Sigmoid colon (tissue), 6 donors: ENCODE measurements at regions not wholly inside any gene's neighbourhood (a gene's known extent, or its start where the extent isn't known, plus 50 kb on each side); places are given as distances from the start of the nearest gene placed in this dataset.
A peak's percentile ranks its signal among the peaks of the same experiment; 100 is the strongest.

Experiments
- DNase-seq: peaks from one replicate; pipeline ENCODE4 v3.0.0-alpha.2; 2019
- H3K27ac ChIP-seq, 4 donors: fragments of 200-600 bp; sonication (generic); one replicate each; pipeline ENCODE4 v1.5.1; 2016 to 2019; ENCODE audit warnings: mild to moderate bottlenecking in 1 of 4
- H3K27me3 ChIP-seq, 3 donors: fragments of 200-600 bp; sonication (generic); one replicate each; pipeline ENCODE4 v1.5.1; 2019; ENCODE audit warnings: mild to moderate bottlenecking in 1 of 3
- H3K36me3 ChIP-seq, 4 donors: fragments of 200-600 bp; sonication (generic); one replicate each; pipeline ENCODE4 v1.5.1; 2016 to 2019
- H3K4me1 ChIP-seq, 4 donors: fragments of 200-600 bp; sonication (generic); one replicate each; pipeline ENCODE4 v1.5.1; 2017 to 2019
- H3K4me3 ChIP-seq, 4 donors: fragments of 200-600 bp; sonication (generic); one replicate each; pipeline ENCODE4 v1.5.1; 2017 to 2019; ENCODE audit warnings: mild to moderate bottlenecking in 2 of 4, moderate library complexity in 1 of 4
- H3K9me3 ChIP-seq, 4 donors: fragments of 200-600 bp in 3 of 4; sonication (generic) in 3 of 4; one replicate each; pipeline versions ENCODE4 v1.5.1 to v1.6.1; 2013 to 2019
- EP300 ChIP-seq, 4 donors: sonication (generic); formaldehyde crosslinking; IDR thresholded peaks; one replicate each; pipeline ENCODE4 v1.6.1; 2017; ENCODE audit warnings: antibody characterized with exemption in 4 of 4
- POLR2A ChIP-seq, 2 donors: fragments of 450-650 bp; IDR thresholded peaks; one replicate each; pipeline ENCODE4 v1.6.1; 2016; ENCODE audit warnings: antibody characterized with exemption in 2 of 2, mild to moderate bottlenecking in 2 of 2, moderate library complexity in 2 of 2
- POLR2AphosphoS5 ChIP-seq, 4 donors: sonication (generic); formaldehyde crosslinking; IDR thresholded peaks; one replicate each; pipeline ENCODE4 v1.6.1; 2017; ENCODE audit warnings: antibody characterized with exemption in 4 of 4
- WGBS, 2 donors: extraction: QIAGEN DNeasy Blood & Tissue Kit; methylation state at CpG; one replicate each; pipeline ENCODE4 v1.1.7; 2013; 5-methylcytosine and 5-hydroxymethylcytosine counted together
- intact Hi-C: fragments of 100-400 bp; cut with DNase I; formaldehyde crosslinking; loops from one replicate; pipeline ENCODE4 v1.15.1; 2023
- TF ChIP-seq, protein P1 (sequence below), 4 experiments: fragments of 450-650 bp in 3 of 4; fragments of 200-600 bp in 1 of 4; IDR thresholded peaks; one replicate each; pipeline ENCODE4 v1.5.1; 2016 to 2019; ENCODE audit warnings: antibody characterized with exemption in 4 of 4, mild to moderate bottlenecking in 3 of 4, moderate library complexity in 2 of 4
- donor health status: healthy with polysubstance abuse.
- donor health status: healthy.

DNA sequence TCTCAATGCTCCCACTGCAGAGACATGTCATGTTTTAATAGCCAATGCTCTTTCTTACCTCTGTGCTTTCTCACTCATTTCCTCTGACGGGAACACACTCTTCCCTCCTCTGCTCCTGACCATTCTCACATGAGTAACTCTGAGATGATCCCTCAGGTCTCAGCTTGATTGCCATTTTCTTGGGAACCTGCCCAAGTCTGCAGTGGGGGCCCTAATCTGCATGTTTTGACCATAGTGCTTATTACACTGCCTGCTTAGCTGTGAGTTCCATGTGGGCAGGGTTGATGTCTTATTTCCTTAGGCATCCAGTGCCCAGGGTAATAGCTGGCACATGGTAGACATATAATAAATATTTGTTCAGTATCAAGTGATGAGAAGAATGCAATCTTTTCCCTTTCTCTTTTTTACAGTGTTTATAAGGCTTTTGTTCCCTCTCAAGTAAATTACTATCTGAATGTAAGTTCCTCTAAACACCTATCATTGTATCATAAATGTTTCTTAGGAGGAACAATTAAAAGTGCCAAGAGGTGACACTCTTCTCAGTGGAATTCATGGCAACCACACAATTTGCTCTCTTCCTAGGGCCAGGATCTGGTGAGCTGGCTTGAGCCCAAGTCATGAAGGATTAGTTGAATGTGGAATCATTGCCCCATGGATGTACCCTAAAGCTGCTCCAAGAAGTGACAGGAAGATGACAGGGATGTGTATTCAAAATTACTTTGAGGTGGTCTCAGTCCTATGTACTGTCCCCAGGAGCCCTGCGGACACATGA is 485.4 kb upstream of the USP24 start:
- H3K36me3 ChIP-seq, result no peaks in the 10 kb centered on the region
- H3K4me1 ChIP-seq, result peaks cover 0 to 46% (median 33%) of the 10 kb centered on the region in 4 donors
- no peaks in the 10 kb centered on the region for H3K27me3 ChIP-seq
- 50 to 67% methylated on average over 2 of the region's 2 CpGs for WGBS, 2 donors
- intact Hi-C loops, result no loop called here
- no peak overlapping the region for H3K4me3 ChIP-seq
- peak overlapping the region in 2 of 4 donors; percentile 12 to 31 for H3K27ac ChIP-seq
- TF ChIP-seq POLR2AphosphoS5 (IDR thresholded peaks at IDR 0.05) (peak in 2 of 4 donors; percentile 27 to 72), EP300 (IDR thresholded peaks at IDR 0.05) (peak in 1 of 4 donors; percentile 4), POLR2A (IDR thresholded peaks at IDR 0.05) (no peak)
- H3K9me3 ChIP-seq, result no peaks in the 10 kb centered on the region
- no peak for DNase-seq

DNA sequence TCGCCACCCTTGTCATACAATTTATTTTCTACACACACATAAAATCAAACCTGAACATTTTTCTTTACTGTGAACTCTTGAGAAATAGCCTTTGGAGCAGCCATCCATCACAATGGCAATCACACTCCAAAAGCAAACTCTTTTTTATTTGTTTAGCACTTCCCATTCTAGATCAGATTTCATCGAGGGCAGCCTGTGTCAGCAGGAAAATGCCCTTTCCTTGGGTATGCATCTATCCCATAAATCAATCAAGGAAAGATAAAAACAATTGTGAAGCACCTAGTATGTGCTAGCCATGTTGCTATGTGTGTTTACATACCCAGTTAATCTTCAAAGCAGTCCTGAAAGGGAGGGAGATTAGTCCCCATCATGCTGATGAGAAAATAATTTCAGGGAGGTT is 484.1 kb upstream of the USP24 start:
- DNase-seq, result no peak
- H3K27me3 ChIP-seq, result no peaks in the 10 kb centered on the region
- H3K4me3 ChIP-seq, result no peak overlapping the region
- intact Hi-C loops, result no loop called here
- no peaks in the 10 kb centered on the region for H3K9me3 ChIP-seq
- WGBS, 2 donors, result 50 to 60% methylated on average over 2 of the region's 2 CpGs
- H3K36me3 ChIP-seq, result no peaks in the 10 kb centered on the region
- peaks cover 0 to 58% (median 45%) of the 10 kb centered on the region in 4 donors for H3K4me1 ChIP-seq
- no peak overlapping the region for H3K27ac ChIP-seq
- TF ChIP-seq POLR2AphosphoS5 (IDR thresholded peaks at IDR 0.05), result no peak
- TF ChIP-seq POLR2A (IDR thresholded peaks at IDR 0.05), result no peak
- TF ChIP-seq, protein P1, sequence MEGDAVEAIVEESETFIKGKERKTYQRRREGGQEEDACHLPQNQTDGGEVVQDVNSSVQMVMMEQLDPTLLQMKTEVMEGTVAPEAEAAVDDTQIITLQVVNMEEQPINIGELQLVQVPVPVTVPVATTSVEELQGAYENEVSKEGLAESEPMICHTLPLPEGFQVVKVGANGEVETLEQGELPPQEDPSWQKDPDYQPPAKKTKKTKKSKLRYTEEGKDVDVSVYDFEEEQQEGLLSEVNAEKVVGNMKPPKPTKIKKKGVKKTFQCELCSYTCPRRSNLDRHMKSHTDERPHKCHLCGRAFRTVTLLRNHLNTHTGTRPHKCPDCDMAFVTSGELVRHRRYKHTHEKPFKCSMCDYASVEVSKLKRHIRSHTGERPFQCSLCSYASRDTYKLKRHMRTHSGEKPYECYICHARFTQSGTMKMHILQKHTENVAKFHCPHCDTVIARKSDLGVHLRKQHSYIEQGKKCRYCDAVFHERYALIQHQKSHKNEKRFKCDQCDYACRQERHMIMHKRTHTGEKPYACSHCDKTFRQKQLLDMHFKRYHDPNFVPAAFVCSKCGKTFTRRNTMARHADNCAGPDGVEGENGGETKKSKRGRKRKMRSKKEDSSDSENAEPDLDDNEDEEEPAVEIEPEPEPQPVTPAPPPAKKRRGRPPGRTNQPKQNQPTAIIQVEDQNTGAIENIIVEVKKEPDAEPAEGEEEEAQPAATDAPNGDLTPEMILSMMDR (IDR thresholded peaks at IDR 0.05), result no peak
- no peak for TF ChIP-seq EP300 (IDR thresholded peaks at IDR 0.05)

DNA sequence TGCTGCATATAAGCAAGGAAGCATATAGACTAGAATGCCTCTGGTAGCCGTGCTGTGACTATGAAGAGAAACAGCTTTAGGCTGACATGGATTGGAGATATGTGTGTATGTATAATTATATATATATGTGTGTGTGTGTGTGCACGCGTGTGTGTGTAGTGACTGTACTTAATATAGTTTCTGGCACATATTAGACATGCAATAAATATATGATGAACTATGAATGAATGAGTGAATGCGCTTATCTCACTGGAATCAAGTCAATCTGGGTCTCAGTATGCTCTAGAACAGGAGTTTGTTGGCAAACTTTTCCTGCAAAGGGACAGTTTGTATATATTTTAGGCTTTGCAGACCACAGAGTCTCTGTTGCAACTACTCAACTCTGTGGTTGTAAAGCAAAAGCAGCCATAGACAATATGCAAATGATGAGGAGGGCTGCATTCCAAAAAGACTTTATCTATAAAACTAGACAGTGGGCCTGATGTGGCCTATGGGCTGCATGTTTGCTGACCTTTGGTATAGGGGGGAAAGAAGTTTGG is 482.9 kb upstream of the USP24 start:
- 74 to 84% methylated on average over 4 of the region's 4 CpGs for WGBS, 2 donors
- intact Hi-C loops, result no loop called here
- Histone ChIP-seq H3K9me3 (no peaks in the 10 kb centered on the region), H3K4me1 (peaks cover 0 to 54% (median 40%) of the 10 kb centered on the region in 4 donors), H3K36me3 (no peaks in the 10 kb centered on the region), H3K27me3 (no peaks in the 10 kb centered on the region), H3K4me3 (no peak overlapping the region), H3K27ac (no peak overlapping the region)
- no peak for DNase-seq
- TF ChIP-seq, protein P1 (IDR thresholded peaks at IDR 0.05), result no peak
- TF ChIP-seq EP300 (IDR thresholded peaks at IDR 0.05), result no peak
- no peak for TF ChIP-seq POLR2AphosphoS5 (IDR thresholded peaks at IDR 0.05)
- TF ChIP-seq POLR2A (IDR thresholded peaks at IDR 0.05), result no peak

DNA sequence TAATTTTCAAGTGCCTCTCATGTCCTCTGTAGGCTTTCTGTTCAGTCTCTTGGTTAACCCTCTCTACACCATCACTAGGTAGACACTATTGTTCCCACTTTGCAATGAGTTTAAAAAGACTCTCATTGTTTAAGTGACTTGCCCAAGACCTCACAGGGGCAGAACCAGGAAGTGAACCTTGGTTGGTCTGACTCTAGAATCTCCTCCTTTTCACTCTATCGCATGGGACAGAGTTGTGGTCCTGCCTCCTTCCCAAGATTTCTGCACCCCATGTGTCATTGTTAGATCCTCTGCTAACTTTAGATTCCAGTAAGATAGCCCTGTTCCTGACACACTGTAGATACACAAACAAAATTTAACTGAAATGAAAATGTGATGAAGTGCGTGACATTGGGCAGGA is 481.7 kb upstream of the USP24 start:
- Histone ChIP-seq H3K27ac (peak overlapping the region in 3 of 4 donors; percentile 33 to 61 (median 44)), H3K27me3 (no peaks in the 10 kb centered on the region), H3K9me3 (no peaks in the 10 kb centered on the region), H3K4me1 (peaks cover 0 to 52% (median 40%) of the 10 kb centered on the region in 4 donors), H3K4me3 (no peak overlapping the region), H3K36me3 (no peaks in the 10 kb centered on the region)
- 74 to 97% methylated on average over 2 of the region's 2 CpGs for WGBS, 2 donors
- intact Hi-C loops, result no loop called here
- TF ChIP-seq EP300 (IDR thresholded peaks at IDR 0.05), result no peak
- TF ChIP-seq, protein P1 (IDR thresholded peaks at IDR 0.05), result no peak
- TF ChIP-seq POLR2AphosphoS5 (IDR thresholded peaks at IDR 0.05), result no peak
- no peak for TF ChIP-seq POLR2A (IDR thresholded peaks at IDR 0.05)
- DNase-seq, result no peak

DNA sequence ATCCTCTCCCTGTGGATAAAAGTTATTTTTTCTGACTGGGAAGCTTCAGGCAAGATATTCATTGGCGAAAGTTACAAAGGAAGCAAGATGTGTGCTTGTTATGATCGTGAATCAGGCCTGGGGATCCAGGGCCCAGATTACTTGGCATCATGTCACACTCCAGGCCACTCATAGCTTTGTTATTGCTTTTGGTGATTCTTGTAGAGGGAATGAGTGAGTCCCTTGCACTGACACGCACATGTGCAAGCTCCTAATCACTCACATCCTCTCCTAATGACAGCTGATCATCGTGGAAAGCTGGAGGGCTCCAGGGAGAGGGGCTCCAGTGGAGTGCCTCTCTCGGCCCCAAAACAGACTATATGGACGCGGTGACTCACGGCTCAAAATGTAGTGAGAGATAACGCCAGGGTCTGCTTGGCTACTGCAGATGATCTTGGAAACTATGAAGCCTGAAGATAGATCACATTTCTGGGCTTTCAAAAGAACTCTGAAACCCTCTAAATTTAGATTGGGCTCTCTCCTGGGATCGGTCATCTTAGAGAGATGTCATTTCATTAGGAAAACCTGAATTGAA is 481.1 kb upstream of the USP24 start:
- 84 to 86% methylated on average over 10 of the region's 10 CpGs for WGBS, 2 donors
- H3K27ac ChIP-seq, result peak overlapping the region in 3 of 4 donors; percentile 33 to 61 (median 44)
- peak; percentile 83 for DNase-seq
- intact Hi-C loops, result no loop called here
- H3K36me3 ChIP-seq, result no peaks in the 10 kb centered on the region
- TF ChIP-seq EP300 (IDR thresholded peaks at IDR 0.05) (no peak), POLR2A (IDR thresholded peaks at IDR 0.05) (no peak), POLR2AphosphoS5 (IDR thresholded peaks at IDR 0.05) (peak in 1 of 4 donors; percentile 25)
- TF ChIP-seq, protein P1 (IDR thresholded peaks at IDR 0.05), result no peak
- no peaks in the 10 kb centered on the region for H3K27me3 ChIP-seq
- H3K9me3 ChIP-seq, result no peaks in the 10 kb centered on the region
- no peak overlapping the region for H3K4me3 ChIP-seq
- H3K4me1 ChIP-seq, result peaks cover 0 to 51% (median 40%) of the 10 kb centered on the region in 4 donors
